WERI-Rb-1 (cell line): ENCODE measurements at regions not wholly inside any gene's neighbourhood (a gene's known extent, or its start where the extent isn't known, plus 50 kb on each side); places are given as distances from the start of the nearest gene placed in this dataset.

ENCODE experiments used
- DNase-seq: peaks from one replicate; pipeline ENCODE4 v3.0.0-alpha.2; 2020
- H3K27ac ChIP-seq: fragments of 250-450 bp; sonication (Bioruptor Pico); 2 replicates; pipeline ENCODE4 v1.5.1; 2020; ENCODE audit warnings: mild to moderate bottlenecking, moderate library complexity
- H3K27me3 ChIP-seq: fragments of 250-450 bp; sonication (Bioruptor Pico); 2 replicates; pipeline ENCODE4 v1.5.1; 2021; ENCODE audit warnings: mild to moderate bottlenecking, low read depth, moderate library complexity; ENCODE audit not compliant: insufficient read depth, severe bottlenecking
- H3K36me3 ChIP-seq: fragments of 250-450 bp; sonication (Bioruptor Pico); 2 replicates; pipeline ENCODE4 v1.5.1; 2020; ENCODE audit warnings: mild to moderate bottlenecking, moderate library complexity
- H3K4me3 ChIP-seq: 2 replicates; pipeline ENCODE4 v1.5.1; 2011; ENCODE audit warnings: low read depth, mild to moderate bottlenecking, control low read depth, low read length
- H3K9me3 ChIP-seq: fragments of 250-450 bp; sonication (Bioruptor Pico); 2 replicates; pipeline ENCODE4 v1.5.1; 2021; ENCODE audit warnings: mild to moderate bottlenecking, moderate library complexity; ENCODE audit not compliant: severe bottlenecking
- TF ChIP-seq, protein P1 (sequence below): IDR thresholded peaks from 2 replicates; pipeline ENCODE4 v1.5.1; 2011; ENCODE audit warnings: low read depth, mild to moderate bottlenecking, control low read depth, inconsistent platforms, low read length

DNA sequence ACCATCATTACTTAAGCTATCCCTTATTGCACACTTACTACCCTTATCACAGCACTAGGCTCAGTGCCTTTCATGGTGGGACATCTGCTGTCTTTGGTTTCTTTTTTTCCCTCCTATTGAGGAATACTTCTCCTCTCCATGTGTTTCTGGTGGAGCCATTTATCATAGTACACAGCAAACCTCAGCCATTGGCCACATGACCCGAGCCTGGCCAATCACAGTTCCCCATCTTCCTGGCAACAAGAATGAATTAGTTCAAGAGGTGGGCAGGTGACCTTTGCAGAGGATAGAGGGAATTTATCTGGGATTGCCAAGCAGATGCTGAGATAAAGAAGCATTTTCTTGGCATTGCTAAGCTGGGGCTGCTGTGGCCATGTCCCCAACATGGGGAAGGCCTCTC lies 101.1 kb upstream of the ZNF618 start:
- Histone ChIP-seq H3K4me3 (no peak overlapping the region), H3K36me3 (no peaks in the 10 kb centered on the region), H3K27ac (no peak overlapping the region), H3K27me3 (peaks cover 58% of the 10 kb centered on the region), H3K9me3 (peaks cover 3% of the 10 kb centered on the region)
- no peak for DNase-seq
- TF ChIP-seq, protein P1, sequence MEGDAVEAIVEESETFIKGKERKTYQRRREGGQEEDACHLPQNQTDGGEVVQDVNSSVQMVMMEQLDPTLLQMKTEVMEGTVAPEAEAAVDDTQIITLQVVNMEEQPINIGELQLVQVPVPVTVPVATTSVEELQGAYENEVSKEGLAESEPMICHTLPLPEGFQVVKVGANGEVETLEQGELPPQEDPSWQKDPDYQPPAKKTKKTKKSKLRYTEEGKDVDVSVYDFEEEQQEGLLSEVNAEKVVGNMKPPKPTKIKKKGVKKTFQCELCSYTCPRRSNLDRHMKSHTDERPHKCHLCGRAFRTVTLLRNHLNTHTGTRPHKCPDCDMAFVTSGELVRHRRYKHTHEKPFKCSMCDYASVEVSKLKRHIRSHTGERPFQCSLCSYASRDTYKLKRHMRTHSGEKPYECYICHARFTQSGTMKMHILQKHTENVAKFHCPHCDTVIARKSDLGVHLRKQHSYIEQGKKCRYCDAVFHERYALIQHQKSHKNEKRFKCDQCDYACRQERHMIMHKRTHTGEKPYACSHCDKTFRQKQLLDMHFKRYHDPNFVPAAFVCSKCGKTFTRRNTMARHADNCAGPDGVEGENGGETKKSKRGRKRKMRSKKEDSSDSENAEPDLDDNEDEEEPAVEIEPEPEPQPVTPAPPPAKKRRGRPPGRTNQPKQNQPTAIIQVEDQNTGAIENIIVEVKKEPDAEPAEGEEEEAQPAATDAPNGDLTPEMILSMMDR: no peak

DNA sequence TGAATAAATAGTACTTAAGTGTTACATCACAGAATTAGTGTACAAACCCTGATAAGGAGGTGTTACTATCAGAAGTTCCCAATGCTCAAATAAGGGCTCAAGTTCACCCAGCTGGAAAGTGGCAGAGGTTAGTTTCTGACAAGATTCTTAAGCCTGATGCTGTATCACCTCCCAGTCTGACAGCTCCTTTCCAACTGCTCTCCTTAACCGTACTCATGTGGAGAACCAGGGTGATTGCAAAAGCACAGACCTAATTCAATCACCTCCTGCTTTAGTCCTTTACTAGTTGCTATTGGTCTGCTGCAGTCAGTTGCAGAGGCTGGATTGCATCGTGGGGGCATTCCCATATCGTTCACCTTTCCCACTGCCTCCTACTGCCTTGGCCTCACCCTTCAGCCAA lies 100.4 kb upstream of the ZNF618 start:
- no peak overlapping the region for H3K4me3 ChIP-seq
- H3K36me3 ChIP-seq: no peaks in the 10 kb centered on the region
- TF ChIP-seq, protein P1: no peak
- DNase-seq: no peak
- H3K27me3 ChIP-seq: peaks cover 60% of the 10 kb centered on the region
- no peak overlapping the region for H3K27ac ChIP-seq
- H3K9me3 ChIP-seq: peaks cover 3% of the 10 kb centered on the region

DNA sequence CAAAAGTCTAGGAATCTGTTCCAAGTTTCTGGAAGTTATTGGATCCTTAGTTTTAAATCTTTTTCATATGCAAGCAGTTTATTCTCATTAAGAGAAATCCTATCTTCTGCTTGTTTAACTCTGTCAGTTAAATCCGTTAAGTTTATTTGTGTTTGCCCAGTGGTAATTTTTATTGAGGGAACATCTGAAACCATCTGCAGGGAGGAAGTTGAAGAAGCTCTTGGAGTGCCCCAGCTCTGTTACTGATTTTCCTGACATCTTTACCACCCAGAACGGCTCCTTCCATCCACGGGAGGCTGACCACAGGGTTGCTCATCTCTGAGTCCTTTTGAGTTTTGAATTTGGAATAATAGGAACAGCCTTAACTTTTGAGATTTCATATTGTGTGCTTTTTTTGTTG lies 99.9 kb upstream of the ZNF618 start:
- TF ChIP-seq, protein P1: no peak
- no peak for DNase-seq
- no peaks in the 10 kb centered on the region for H3K36me3 ChIP-seq
- peaks cover 60% of the 10 kb centered on the region for H3K27me3 ChIP-seq
- no peak overlapping the region for H3K27ac ChIP-seq
- H3K9me3 ChIP-seq: peaks cover 4% of the 10 kb centered on the region
- no peak overlapping the region for H3K4me3 ChIP-seq

DNA sequence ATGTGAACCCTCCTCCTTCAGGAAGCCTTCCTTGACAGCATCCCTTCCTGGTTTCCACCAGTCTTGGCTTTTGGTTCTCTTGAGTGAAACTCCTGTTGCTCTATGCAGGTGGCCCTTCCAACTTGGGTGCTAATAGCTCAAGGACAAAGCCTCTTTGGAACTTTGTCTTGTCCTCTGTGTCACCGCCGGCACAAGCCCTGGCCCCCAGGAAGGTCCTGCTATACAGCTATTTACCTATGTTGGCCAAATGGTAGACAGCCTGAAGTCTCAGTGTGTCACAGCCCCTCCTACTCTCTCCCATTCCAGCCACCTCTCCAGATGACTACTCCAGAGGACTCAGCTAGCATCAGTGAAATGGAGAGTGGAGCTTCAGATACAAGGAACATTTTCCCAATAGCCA lies 94.7 kb upstream of the ZNF618 start:
- peaks cover 6% of the 10 kb centered on the region for H3K9me3 ChIP-seq
- TF ChIP-seq, protein P1: no peak
- no peaks in the 10 kb centered on the region for H3K36me3 ChIP-seq
- H3K27me3 ChIP-seq: peaks cover 52% of the 10 kb centered on the region
- DNase-seq: no peak
- no peak overlapping the region for H3K27ac ChIP-seq
- no peak overlapping the region for H3K4me3 ChIP-seq

DNA sequence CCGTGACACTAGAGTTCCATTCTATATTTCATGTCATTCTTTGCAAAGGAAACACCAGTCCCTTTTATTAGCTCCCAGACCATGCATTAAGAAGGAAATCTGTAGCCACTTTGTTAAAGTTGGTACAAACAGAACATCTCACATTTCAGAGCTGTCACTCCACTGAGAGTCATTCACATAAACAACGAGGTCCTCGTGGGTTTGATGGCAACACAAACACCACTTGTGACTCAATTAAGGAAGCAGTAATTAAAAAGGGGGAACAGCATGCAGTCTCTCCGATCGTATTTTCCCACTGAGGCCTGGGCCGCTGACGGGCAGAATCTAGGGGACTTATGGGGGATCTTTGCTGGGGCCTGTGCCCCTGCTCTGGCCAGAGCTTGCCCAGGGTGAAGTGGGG lies 94.2 kb upstream of the ZNF618 start:
- TF ChIP-seq, protein P1: no peak
- H3K36me3 ChIP-seq: no peaks in the 10 kb centered on the region
- peaks cover 53% of the 10 kb centered on the region for H3K27me3 ChIP-seq
- DNase-seq: no peak
- H3K4me3 ChIP-seq: no peak overlapping the region
- H3K9me3 ChIP-seq: peaks cover 6% of the 10 kb centered on the region
- no peak overlapping the region for H3K27ac ChIP-seq

DNA sequence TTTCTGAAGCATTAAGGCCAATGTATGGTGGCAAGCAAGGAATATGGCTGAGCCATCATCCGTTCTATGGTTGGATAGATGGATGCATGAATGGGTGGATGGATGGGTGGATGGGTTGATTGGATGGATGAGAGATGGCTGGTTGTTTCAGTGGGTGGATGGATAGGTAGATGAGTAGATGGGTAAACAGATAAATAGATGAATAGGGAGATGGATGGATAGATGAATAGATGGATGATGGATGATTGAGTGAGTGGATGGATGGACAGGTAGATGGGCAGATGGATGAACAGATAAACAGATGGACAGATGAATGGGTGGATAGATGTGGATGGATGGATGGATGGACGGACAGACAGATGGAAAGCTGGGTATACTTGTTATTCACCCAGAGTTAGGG lies 92.6 kb upstream of the ZNF618 start:
- H3K36me3 ChIP-seq: no peaks in the 10 kb centered on the region
- no peak overlapping the region for H3K4me3 ChIP-seq
- peaks cover 57% of the 10 kb centered on the region for H3K27me3 ChIP-seq
- TF ChIP-seq, protein P1: no peak
- no peak overlapping the region for H3K27ac ChIP-seq
- peaks cover 2% of the 10 kb centered on the region for H3K9me3 ChIP-seq
- no peak for DNase-seq
